ENCODE measurements at regions not wholly inside any gene's neighbourhood (a gene's known extent, or its start where the extent isn't known, plus 50 kb on each side); places are given as distances from the start of the nearest gene placed in this dataset.

GRCh38 chr13:47747901-47748300, 253.2 kb downstream of the SUCLA2 start:
- TF ChIP-seq CEBPB (IDR thresholded peaks at IDR 0.05; ENCODE audit: low read depth, low read length) (no peak), FOS (IDR thresholded peaks at IDR 0.05; ENCODE audit: low read depth, low read length) (no peak), CTCF (conservative IDR thresholded peaks at IDR 0.05; ENCODE audit: low read depth, low read length) (no peak), POLR2A (IDR thresholded peaks at IDR 0.05; ENCODE audit: low read depth, low read length) (no peak), SMC3 (IDR thresholded peaks at IDR 0.05; ENCODE audit: low read depth, low read length) (no peak)
